IMR-90 (cell line): ENCODE measurements at regions not wholly inside any gene's neighbourhood (a gene's known extent, or its start where the extent isn't known, plus 50 kb on each side); places are given as distances from the start of the nearest gene placed in this dataset.

Experiments used
- ATAC-seq: fragments of 200-7000 bp; cut with Tn5 transposase; 2 replicates; pipeline ENCODE4 v1.9.1; 2020; ENCODE audit warnings: low read depth, mild to moderate bottlenecking, moderate library complexity
- BruUV-seq: library from RNA; stranded (reverse); fragments of 400-500 nt; replicated peaks from 2 replicates; lab custom pipeline; 2021; lab: Mats Ljungman, UMichigan
- CTCF ChIA-PET: fragments of 300-600 bp; formaldehyde crosslinking; extraction: SDS; loops from one replicate; lab custom pipeline; 2021; ENCODE audit warnings: antibody characterized with exemption; lab: Yijun Ruan, JAX
- POLR2A ChIA-PET: fragments of 300-600 bp; sonication (Branson Sonifier 250); formaldehyde crosslinking; loops from one replicate; lab custom pipeline; 2022; ENCODE audit warnings: antibody characterized with exemption; ENCODE audit not compliant: unreplicated experiment; lab: Charles Lee
- DNase-seq: peaks from one replicate; pipeline ENCODE4 v3.0.0; 2013
- H2AFZ ChIP-seq: replicated peaks from 2 replicates; pipeline ENCODE3; 2013; ENCODE audit warnings: low read length, mild to moderate bottlenecking; ENCODE audit not compliant: poor library complexity
- H2AK5ac ChIP-seq: 2 replicates; pipeline ENCODE4 v1.6.1; 2013; ENCODE audit warnings: low read depth, low read length, inconsistent platforms
- H2AK9ac ChIP-seq: replicated peaks from 2 replicates; pipeline ENCODE3; 2013; ENCODE audit warnings: mild to moderate bottlenecking, low read depth, low read length, moderate library complexity; ENCODE audit not compliant: poor library complexity
- H2BK120ac ChIP-seq: 2 replicates; pipeline ENCODE4 v1.6.1; 2013; ENCODE audit warnings: low read depth, low read length, inconsistent platforms
- H2BK15ac ChIP-seq: 3 replicates; pipeline ENCODE4 v1.6.1; 2013; ENCODE audit warnings: low read depth, low read length, inconsistent platforms
- H2BK20ac ChIP-seq: 2 replicates; pipeline ENCODE4 v1.6.1; 2013; ENCODE audit warnings: low read depth, mild to moderate bottlenecking, inconsistent platforms, low read length, moderate library complexity
- H2BK5ac ChIP-seq: 2 replicates; pipeline ENCODE4 v1.6.1; 2013; ENCODE audit warnings: mild to moderate bottlenecking, low read depth, low read length, inconsistent platforms; ENCODE audit not compliant: poor library complexity, severe bottlenecking
- H3K14ac ChIP-seq: replicated peaks from 2 replicates; pipeline ENCODE4 v1.6.1; 2013; ENCODE audit warnings: low read depth, low read length, inconsistent platforms
- H3K18ac ChIP-seq: 2 replicates; pipeline ENCODE4 v1.6.1; 2013; ENCODE audit warnings: low read depth, low read length, control low read depth
- H3K23ac ChIP-seq: 2 replicates; pipeline ENCODE4 v1.6.1; 2013; ENCODE audit warnings: low read depth, low read length, inconsistent platforms
- H3K27ac ChIP-seq: 2 replicates; pipeline ENCODE4 v1.5.1; 2013; ENCODE audit warnings: mild to moderate bottlenecking, control low read depth, low read length; ENCODE audit not compliant: insufficient read depth
- H3K27me3 ChIP-seq: 2 replicates; pipeline ENCODE4 v1.6.1; 2013; ENCODE audit warnings: low read length; ENCODE audit not compliant: control insufficient read depth, insufficient read depth
- H3K36me3 ChIP-seq: 2 replicates; pipeline ENCODE4 v1.6.1; 2013; ENCODE audit warnings: low read length, mixed read lengths; ENCODE audit not compliant: control insufficient read depth, insufficient read depth
- H3K4ac ChIP-seq: 2 replicates; pipeline ENCODE4 v1.6.1; 2013; ENCODE audit warnings: low read depth, low read length, inconsistent platforms
- H3K4me1 ChIP-seq: 2 replicates; pipeline ENCODE4 v1.6.1; 2013; ENCODE audit warnings: low read length, mixed read lengths; ENCODE audit not compliant: control insufficient read depth, insufficient read depth
- H3K4me2 ChIP-seq: 2 replicates; pipeline ENCODE4 v1.6.1; 2013; ENCODE audit warnings: low read depth, mild to moderate bottlenecking, control low read depth, low read length, moderate library complexity
- H3K4me3 ChIP-seq: 2 replicates; pipeline ENCODE4 v1.5.1; 2013; ENCODE audit warnings: low read depth, mild to moderate bottlenecking, control low read depth, low read length, moderate library complexity; ENCODE audit not compliant: insufficient read depth
- H3K56ac ChIP-seq: 2 replicates; pipeline ENCODE4 v1.6.1; 2013; ENCODE audit warnings: low read length, inconsistent platforms; ENCODE audit not compliant: insufficient read depth; ENCODE audit errors: extremely low read depth
- H3K79me1 ChIP-seq, 2 experiments: 2 replicates each; pipeline ENCODE4 v1.6.1; 2013; ENCODE audit warnings: low read length in 2 of 2, inconsistent platforms in 1 of 2, low read depth in 1 of 2
- H3K9ac ChIP-seq: 2 replicates; pipeline ENCODE4 v1.6.1; 2013; ENCODE audit warnings: low read depth, low read length, control low read depth
- H3K9me1 ChIP-seq: 2 replicates; pipeline ENCODE4 v1.6.1; 2013; ENCODE audit warnings: low read length, inconsistent platforms; ENCODE audit not compliant: insufficient read depth
- H3K9me3 ChIP-seq: 2 replicates; pipeline ENCODE4 v1.6.1; 2013; ENCODE audit warnings: low read length; ENCODE audit not compliant: control insufficient read depth, insufficient read depth
- H4K20me1 ChIP-seq: 2 replicates; pipeline ENCODE4 v1.6.1; 2013; ENCODE audit warnings: low read length, inconsistent platforms; ENCODE audit not compliant: insufficient read depth
- H4K5ac ChIP-seq: 2 replicates; pipeline ENCODE4 v1.6.1; 2013; ENCODE audit warnings: mild to moderate bottlenecking, low read depth, low read length, control low read depth
- H4K8ac ChIP-seq, 2 experiments: 2 replicates each; pipeline ENCODE4 v1.6.1; 2013; ENCODE audit warnings: low read depth in 2 of 2, low read length in 2 of 2, control low read depth in 1 of 2, inconsistent platforms in 1 of 2
- H4K91ac ChIP-seq: 2 replicates; pipeline ENCODE4 v1.6.1; 2013; ENCODE audit warnings: low read depth, low read length, inconsistent platforms; ENCODE audit not compliant: insufficient read depth
- BHLHE40 ChIP-seq: fragments of 150-350 bp; IDR thresholded peaks from 2 replicates; pipeline ENCODE4 v1.6.1; 2016; ENCODE audit warnings: mild to moderate bottlenecking, low read depth, low read length
- FOS ChIP-seq: fragments of 150-350 bp; IDR thresholded peaks from 2 replicates; pipeline ENCODE4 v1.6.1; 2016; ENCODE audit warnings: low read depth, low read length
- MAFK ChIP-seq: IDR thresholded peaks from 2 replicates; pipeline ENCODE4 v1.6.1; 2012; ENCODE audit warnings: low read depth, low read length, improper control_type of control experiment
- MXI1 ChIP-seq: IDR thresholded peaks from 2 replicates; pipeline ENCODE4 v1.6.1; 2012; ENCODE audit warnings: low read depth, mild to moderate bottlenecking, low read length, moderate library complexity, borderline replicate concordance
- POLR2A ChIP-seq: IDR thresholded peaks from 2 replicates; pipeline ENCODE4 v1.6.1; 2012; ENCODE audit warnings: mild to moderate bottlenecking, low read depth, low read length
- WGBS, 2 experiments: methylation state at CpG; one replicate each; pipeline versions ENCODE4 v1.1.5 to v1.1.7; 2013; ENCODE audit warnings: missing lambda C conversion rate in 2 of 2; ENCODE audit not compliant: insufficient read length in 1 of 2; ENCODE audit errors: extremely low coverage in 2 of 2; 5-methylcytosine and 5-hydroxymethylcytosine counted together
- dilution Hi-C: fragments of 300-500 bp; cut with HindIII; formaldehyde crosslinking; loops from one replicate; pipeline ENCODE4 v1.14.3; 2018; ENCODE audit warnings: low sequenced_read_pairs; ENCODE audit not compliant: unreplicated experiment
- in situ Hi-C: fragments of 300-500 bp; cut with MboI; formaldehyde crosslinking; loops from 3 replicates; pipeline ENCODE4 v1.14.3; 2019; ENCODE audit warnings: low sequenced_read_pairs, inconsistent platforms, mixed read lengths
- intact Hi-C: fragments of 100-400 bp; cut with micrococcal nuclease; formaldehyde crosslinking; loops from 2 replicates; pipeline ENCODE4 v1.10.0; 2022

DNA sequence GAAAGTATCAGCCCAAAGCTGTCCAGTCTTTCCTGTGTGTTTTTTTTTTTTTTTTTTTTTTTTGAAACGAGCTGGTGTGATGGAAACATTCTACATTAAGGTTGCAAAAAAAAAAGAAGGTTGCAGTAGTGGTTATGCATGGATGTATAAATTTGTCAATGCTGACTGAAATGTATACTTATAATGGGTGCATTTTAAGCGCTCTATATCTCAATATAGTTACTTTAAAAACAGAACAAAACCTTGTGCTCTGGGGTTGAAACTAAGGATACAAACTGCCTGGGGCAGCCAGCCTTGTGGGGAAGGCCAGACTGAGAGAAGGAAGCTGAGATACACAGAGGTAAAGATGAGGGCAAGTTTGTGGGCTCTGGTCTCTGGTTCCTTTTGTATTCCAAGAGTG, 87.3 kb upstream of the RMST start:
- no peak overlapping the region for H4K5ac ChIP-seq
- no peak overlapping the region for H3K4me2 ChIP-seq
- H3K18ac ChIP-seq = no peak overlapping the region
- peaks cover 8% of the 10 kb centered on the region; the same call in 1 of the 2 replicates for H3K9me3 ChIP-seq
- H3K14ac ChIP-seq = no peak overlapping the region
- H2AK5ac ChIP-seq = no peak overlapping the region
- no peaks in the 10 kb centered on the region for H3K9me1 ChIP-seq
- H2BK15ac ChIP-seq = no peak overlapping the region
- no peaks in the 10 kb centered on the region for H3K36me3 ChIP-seq
- no peak overlapping the region for H2AFZ ChIP-seq
- ATAC-seq (no peak), DNase-seq (no peak)
- no peak overlapping the region for H4K91ac ChIP-seq
- no peak overlapping the region for H3K27ac ChIP-seq
- H3K9ac ChIP-seq = no peak overlapping the region
- H2BK120ac ChIP-seq = no peak overlapping the region
- H4K8ac ChIP-seq = no peak overlapping the region
- H3K4ac ChIP-seq = no peak overlapping the region
- no peaks in the 10 kb centered on the region for H3K4me1 ChIP-seq
- dilution Hi-C loops (no loop called here), in situ Hi-C loops (no loop called here), intact Hi-C loops (no loop called here)
- H2AK9ac ChIP-seq = no peak overlapping the region
- no peak for TF ChIP-seq POLR2A
- TF ChIP-seq MAFK = no peak
- TF ChIP-seq BHLHE40 = no peak
- no peak for TF ChIP-seq MXI1
- no peak for TF ChIP-seq FOS
- POLR2A ChIA-PET = no interaction called here
- no peak overlapping the region for H3K56ac ChIP-seq
- no peaks in the 10 kb centered on the region for H4K20me1 ChIP-seq
- H3K4me3 ChIP-seq = no peak overlapping the region
- WGBS, 2 experiments = no CpG with 5 or more reads among the region's 2 CpGs
- CTCF ChIA-PET = no interaction called here
- H2BK5ac ChIP-seq = no peak overlapping the region
- no peaks in the 10 kb centered on the region for H3K27me3 ChIP-seq
- H2BK20ac ChIP-seq = no peak overlapping the region
- no peaks in the 10 kb centered on the region for H3K79me1 ChIP-seq
- no TSS peak for BruUV-seq
- H3K23ac ChIP-seq = no peak overlapping the region
